NCI-H2107 treated with DMSO at 0.1 percent for 48 hours (cell line): ENCODE measurements at regions not wholly inside any gene's neighbourhood (a gene's known extent, or its start where the extent isn't known, plus 50 kb on each side); places are given as distances from the start of the nearest gene placed in this dataset.

Source experiments
- DNase-seq: peaks from one replicate; lab custom pipeline; 2025; ENCODE audit not compliant: unreplicated experiment; lab: John Stamatoyannopoulos, UW

DNA sequence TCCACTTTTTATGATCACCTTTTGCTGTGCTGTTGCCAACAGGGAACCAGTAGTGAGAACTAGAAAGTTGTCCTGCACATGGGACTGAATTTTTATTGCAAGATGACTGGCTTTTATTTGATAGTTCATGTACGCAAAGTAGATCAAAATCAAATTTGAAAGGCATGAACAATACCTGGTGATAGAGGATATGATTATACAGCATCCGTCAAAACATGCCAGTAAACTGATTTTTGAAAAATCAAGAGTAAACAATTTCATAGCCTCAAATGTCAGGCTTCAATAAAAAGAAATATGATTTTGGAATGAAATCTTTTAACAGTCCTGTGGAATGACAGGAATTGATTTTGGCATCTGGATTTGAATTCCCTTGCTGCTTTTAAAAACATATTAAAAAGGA, 219.6 kb upstream of the LRRN1 start:
- DNase-seq, result no peak

DNA sequence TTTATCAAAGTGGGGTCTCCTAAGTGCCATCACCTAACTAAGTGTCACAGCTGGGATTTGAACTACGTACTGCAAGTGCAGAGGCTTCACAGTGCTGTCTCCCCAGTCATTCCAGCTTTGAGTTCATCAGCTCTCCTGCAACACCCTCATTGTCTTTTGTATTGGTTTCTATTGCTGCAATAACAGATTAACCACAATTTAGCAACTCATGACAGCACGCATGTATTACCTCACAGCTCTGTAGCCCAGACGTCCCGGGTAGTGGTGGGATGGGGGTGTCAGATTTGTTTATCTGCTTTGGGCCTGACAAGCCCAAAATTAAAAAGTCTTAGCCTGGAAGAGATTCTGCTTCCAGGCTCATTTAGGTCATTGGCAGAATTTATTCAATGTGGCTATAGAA, 220.5 kb upstream of the LRRN1 start:
- DNase-seq, result no peak

DNA sequence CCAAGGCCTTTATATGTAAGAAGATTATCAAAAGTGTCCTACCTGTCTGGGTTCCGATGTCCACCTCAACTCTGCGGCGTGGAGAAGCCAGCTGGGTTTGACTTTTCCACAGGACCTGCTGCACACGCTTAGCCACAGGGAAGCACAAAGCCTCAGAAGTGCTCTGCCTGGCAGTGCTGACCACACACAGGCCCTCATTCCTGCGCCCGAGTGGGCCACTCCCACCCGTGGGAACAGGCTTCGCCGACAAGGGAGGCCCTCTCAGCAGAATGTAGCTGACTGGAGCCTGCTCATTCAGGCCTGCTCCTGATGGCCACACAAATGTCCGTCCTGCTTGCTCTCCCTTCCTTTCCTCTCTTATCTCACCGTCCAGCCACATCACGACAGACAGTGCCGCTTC, 221.4 kb upstream of the LRRN1 start:
- DNase-seq, result no peak

DNA sequence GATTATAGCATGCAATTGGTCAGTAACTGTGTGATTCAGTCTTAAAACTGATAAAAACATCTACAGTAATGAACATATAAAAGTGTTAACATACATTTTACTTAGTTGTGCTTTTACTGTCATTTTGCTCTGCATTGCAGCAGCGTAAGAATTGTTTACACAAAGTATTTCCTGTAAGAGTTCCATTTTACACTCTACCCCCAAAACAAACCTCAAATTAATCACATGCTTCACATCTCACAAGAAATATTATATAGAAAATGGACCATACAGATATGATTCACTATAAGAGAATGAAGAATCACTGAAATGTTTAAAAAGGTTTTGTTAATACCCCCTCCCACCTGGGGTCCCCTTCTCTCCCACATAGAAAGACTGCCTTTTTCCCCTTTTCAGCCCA, 225.9 kb upstream of the LRRN1 start:
- no peak for DNase-seq

DNA sequence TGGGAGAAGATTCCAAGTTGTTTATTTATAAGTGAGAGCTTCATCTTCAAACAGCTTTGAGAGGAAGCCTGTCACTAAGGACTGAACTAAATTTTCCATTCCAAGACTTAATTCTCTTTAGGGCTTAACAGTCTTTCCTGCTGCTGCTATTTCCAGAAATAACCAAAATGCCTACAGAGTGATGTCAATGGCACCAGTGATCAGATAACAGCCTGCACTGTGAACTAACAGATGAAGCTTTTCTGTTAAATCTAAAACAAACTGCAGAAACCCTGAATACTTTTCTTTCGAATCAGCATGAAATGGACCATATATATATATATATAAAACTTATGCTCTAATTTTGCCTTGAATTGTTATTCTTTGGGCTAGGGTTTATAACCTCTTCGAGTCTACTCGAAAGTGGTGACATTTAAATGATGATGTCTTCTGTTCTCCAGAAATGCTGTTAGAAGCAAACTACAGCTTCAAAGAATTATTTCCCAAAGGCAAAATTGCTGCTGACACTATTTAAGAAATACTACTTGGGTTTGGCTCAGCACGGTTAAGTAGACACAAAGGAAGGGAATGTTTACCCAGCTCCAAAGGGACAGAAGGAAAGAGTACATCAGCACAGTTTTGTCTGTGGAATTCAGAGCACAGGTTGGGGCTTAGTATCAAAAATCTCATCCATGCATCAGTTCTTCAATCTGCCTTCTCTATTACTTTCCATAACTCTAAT, 238.5 kb upstream of the LRRN1 start:
- no peak for DNase-seq

DNA sequence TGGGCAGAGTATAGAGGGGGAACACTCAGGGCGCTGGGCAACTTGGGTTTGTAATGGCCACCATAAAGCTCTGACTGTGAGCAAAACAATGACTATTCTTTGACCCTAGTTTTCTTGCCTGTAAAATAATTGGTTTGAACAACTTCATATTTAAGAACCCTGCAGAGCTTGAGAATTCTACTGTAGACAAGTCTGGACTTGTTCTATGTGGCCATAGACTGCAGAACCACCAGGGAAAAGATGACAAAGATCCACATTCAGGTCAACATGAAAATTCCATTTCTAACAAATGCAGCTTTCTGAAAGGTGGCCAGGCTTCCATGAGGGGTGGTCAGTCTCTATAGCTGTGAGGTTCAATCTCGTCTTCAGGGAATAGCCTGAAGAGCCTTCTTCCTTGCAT, 239.4 kb upstream of the LRRN1 start:
- DNase-seq, result no peak

DNA sequence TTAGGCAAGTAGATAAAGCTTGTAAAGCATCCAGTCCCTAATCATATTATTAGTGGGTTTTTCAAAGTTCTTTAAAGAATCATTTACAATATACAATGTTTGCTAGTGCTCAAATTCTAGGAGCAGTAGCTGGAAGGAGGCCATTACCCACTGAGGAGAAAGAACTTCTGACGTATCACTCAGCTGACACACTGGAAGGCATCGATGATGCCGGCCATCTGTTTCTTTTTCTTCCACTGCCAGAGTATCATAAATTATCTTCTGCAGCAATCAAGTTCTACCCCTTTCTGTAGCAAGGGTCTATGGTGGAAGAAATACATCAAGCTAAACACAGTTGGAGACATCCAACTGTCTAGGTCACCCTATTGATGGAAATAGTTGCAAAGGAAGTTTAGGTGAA, 243.2 kb upstream of the LRRN1 start:
- no peak for DNase-seq

DNA sequence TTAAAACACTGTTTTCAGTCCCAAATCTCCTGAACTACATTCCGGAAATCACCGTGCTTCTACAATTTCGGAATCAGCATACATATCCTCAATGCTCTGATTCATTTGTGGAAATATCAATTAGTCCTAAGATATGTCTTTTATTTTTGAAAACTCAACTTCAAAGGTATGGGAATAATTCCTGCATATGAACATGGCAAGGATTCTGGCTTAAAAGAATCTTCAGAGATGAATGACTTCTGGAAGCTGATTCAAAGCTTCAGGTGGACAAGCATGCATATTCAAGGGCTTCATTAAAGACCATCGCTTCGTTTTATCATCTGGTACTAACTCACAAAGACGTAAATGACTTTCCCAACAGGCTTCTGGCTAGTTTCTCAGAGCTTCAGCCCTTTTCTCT, 246.0 kb upstream of the LRRN1 start:
- no peak for DNase-seq

DNA sequence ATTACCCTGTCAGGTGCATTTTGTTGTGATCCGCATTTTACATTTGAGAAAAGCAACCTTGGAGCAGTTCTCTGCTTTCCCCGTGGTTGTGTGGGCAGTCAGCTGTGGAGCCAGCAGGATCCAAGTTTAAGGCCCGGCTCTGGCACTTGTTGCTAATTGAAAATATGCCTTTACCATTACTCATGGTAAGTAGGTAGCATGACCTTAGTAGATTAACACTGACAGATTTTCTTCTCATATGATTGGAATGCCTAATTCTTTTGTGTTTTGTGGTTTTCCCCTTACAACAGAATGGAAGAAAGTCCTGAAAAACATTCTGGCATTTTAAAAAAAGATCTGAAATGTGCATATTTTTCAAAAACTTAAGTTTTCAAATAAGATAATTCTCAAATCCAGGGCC, 246.5 kb upstream of the LRRN1 start:
- no peak for DNase-seq

DNA sequence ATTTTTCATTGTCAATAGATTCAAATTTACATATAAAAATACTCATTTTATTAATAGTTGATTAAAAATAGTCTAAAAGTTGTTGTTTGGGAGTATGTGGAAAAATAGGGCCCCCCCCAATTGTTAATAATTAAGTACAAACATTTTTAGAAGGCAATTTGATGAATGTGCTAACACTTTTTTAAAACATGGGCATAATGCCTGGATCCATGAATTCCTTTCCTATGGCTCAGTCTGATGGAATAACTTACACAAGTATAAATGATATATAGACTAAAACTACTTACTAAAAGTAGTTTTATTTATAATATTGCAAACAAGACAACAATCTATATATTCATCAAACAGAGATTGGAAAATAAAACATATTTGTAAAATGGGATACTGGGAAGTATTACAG, 247.2 kb upstream of the LRRN1 start:
- DNase-seq, result no peak

DNA sequence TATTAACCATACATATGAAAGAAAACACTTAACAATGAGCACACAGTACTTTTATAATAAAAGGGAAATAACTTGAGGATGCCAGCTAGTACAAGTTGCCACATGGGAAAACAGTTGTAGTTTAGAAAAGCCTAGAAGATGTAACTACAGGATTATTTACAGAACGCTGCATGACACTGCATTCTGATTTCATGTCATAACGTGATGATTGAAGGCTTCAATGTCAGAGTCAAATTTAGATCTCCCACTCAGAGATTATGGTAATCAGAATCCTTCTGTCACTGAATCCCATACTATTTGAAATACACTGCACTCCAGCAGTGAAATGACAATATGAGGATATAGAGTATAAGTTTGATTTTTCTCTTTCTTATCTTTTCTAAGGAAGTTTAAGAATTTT, 253.9 kb upstream of the LRRN1 start:
- no peak for DNase-seq

DNA sequence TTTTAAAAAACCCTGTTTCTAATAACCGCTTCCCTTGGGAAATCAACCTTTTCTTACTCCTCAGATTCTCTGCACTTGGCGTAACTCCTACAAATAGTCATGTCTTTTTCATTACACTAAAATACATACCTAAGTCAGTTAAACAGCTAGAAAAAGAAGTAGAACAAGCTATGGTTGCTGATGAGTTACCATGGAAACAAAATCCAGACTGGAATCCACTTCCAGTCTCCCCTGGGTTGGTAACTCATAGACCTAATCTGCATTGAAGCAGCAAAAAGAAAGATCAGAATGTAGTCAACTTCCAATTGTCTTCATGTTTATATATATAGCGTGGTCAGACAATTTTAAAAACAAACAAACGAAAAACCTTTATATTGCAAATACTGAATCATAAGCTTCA, 260.8 kb upstream of the LRRN1 start:
- no peak for DNase-seq

DNA sequence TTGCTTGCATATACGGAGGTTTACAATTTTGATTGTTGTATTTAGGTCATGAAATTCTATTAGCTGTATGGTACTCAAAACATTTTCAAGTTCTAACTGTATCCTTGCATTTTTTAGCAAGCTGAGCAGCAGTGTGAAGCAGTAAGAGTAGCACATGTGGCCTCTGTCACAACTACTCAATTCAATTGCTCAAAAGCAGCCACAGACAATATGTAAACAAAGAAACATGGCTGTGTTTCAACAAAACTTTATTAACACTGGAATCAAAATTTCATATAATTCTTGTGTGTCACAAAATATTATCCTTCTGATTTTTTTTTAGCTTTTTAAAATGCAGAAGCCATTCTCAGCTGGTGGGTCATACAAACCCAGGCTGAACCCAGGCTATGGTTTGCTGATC, 266.7 kb upstream of the LRRN1 start:
- no peak for DNase-seq

DNA sequence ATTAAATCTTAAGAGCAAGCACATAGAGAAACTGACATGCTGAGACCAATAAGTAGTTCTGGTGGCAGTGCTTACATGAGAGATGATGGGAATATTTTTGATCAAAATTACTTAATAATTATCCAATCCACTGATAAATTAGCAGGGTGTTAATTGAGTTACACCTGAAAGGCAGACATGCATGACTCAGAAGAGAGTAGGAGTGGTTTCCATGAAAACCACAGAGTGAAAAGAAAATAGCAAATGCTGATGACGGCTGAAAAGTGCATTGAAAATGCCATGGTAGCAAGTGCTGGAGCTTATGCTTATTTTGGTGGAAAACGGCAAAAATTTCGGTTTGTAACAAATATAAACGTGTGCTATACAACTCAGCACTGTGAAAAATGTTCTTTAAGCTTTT, 267.8 kb upstream of the LRRN1 start:
- no peak for DNase-seq

DNA sequence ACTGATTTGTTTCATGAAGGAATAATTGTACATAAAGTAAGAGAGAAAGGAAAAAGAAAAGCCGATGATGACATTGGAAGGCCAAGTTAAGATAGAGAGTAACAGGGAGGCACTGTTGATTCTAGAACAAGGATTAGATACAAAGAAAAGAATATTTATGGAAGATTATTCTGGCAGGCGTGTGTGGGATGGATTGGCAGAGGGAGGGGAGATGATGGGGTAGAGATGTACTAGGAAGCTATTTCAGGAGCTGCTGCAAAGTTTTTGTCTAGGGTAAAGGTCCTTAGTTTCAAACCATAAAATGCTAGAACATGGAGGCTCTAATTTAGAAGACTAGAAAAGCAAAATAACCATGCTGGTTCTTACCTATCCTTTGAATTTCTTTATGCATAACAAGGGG, 280.0 kb upstream of the LRRN1 start:
- DNase-seq, result no peak

DNA sequence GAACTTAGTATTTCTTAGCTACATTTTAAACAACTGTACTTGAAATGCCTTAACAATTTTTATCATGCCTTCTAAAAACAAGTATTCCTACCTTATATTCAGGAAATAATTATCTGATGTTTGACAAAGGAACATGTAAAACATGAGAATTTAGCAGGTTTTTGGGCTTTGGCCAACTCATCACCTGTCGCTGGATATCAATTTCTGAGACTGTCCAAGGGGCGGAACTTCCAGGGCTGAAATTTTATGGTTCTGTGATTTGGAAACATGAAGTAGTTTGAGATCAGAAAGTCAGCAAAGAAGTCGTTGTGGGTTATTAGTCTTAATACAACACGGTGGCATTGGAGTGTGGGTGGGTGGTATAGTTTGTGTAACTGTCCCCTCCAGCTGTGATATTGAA, 282.2 kb upstream of the LRRN1 start:
- no peak for DNase-seq

DNA sequence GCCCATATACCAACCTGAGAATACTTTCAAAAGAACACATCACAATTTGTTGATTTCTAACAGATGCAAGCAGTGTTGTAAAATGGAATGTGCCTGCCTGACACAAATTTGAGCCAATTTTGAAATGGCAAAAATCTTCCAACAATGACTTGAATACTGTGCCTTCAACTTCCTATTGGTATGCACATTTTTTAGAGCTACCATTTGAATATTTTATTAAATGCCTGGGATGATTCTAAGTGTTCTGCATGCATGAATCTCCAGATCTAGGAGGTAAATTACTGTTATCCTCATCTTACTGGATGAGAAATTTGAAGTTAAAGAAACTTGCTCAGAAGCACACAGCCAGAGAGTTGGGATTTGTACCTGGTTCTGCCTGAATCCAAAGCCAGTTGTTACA, 282.8 kb upstream of the LRRN1 start:
- DNase-seq, result no peak

DNA sequence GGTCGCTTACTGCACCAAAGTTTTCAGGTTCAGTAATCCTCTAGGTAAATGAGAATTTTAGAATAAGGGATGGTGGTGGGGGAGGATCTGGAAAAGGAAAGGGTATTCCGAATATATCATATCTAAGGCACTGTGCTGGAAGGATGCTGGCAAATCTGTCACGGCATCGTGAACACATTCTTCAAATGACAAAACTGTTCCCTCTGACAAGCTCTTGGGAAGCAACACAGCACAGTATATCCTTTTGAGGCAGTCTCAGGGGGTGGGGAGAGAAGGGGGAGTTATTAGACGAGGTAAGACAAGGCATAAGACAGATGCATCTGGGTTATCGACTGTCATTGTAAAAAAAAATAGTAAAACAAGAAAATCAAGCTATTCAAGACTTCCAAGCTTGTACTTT, 289.6 kb upstream of the LRRN1 start:
- DNase-seq, result no peak

DNA sequence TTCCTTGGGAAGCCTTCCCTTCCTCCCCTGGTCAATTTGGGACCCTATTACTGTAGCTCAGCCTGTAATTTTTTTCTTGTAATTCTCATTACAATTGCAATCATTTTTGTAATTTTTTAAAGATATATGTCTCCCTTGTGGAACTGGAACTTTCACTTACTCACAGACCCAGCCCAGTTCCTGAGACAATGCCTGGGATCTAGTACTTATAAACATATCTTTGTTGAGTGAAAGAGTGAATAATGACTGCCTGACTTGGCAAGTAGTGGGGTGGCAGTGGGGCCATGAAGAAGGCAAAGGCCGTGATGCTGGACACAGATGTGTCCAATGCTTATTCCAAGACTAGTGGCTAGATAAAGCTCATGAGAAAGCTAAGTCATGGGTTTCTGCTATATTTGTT, 294.5 kb upstream of the LRRN1 start:
- no peak for DNase-seq

DNA sequence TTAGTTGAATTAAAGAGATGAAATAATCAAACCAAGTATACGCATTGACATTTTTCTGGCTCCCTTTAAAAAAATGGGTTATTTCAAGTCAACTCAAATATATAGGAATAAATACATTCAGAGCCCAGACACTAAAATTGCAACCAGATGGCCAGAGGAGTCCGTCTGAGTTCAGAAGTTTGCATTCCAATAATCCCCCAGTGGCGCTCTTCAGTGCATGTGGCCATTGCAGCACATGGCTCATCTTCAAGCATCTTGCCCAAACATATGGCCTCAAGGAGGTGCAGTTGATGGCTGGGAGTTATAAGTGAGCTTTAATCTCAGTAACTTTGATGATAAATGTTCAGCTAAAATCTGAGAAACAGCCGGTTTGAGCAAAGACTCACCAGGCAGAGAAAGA, 295.8 kb upstream of the LRRN1 start:
- DNase-seq, result no peak

DNA sequence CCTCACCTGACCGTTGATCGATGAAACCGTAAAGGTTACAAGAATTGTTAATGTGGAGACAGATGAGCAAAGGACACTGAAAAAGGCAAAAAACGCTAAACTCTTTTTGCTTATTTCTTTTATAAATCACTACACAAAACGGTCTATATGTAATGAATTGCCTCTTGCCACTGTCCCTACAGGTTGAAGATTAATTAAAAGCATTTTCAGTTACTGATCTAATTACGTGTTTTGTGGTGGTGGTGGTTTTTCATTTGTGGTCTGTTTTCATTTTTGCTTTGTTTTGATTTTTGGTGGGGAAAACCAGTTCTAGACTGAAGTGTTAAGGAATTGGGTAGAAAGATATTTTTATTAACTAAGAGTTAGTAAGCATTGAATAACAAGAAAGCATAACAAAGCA, 299.2 kb upstream of the LRRN1 start:
- DNase-seq, result no peak

DNA sequence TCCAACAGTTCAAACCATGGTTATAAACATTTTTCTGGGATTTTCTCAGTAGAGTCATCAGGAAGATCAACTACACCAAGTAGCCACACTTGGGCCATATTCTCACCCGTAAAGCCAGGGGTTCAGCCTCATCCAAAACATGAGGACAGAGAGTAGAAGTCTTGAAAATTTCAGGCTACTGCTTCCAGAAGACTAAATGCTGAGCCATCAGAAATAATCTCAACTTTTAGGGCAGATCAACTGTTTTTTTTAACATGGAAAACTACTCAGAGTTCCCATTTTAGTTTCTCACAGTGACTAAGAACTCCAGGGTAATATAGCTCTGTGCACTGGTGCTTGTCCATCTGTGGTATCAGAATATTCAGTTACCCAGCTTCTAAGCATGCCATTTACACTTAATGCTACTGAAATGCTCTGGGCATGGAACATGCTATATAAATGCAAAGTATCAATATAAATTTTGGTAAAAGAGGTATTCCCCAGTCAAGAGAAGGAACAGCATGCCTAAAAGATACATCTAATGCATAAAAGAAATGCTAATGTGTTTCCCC, 300.1 kb upstream of the LRRN1 start:
- DNase-seq, result no peak

DNA sequence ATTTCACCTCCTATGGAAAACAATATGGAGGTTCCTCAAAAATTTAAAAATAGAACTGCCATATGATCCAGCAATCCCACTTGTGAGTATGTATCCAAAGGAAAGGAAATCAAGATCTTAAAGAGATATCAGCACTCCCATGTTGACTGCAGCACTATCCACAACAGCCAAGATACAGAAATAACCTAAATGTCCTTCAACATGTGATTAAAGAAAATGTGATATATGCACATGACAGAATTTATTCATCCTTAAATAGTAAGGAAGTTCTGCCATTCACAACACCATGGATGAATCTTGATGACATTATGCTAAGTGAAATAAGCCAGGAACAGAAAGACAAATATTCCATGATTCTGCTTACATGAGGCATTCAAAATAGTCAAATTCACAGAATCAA, 303.6 kb upstream of the LRRN1 start:
- no peak for DNase-seq
